GM23338 (cell line): ENCODE measurements at regions not wholly inside any gene's neighbourhood (a gene's known extent, or its start where the extent isn't known, plus 50 kb on each side); places are given as distances from the start of the nearest gene placed in this dataset.

Experiments
- ATAC-seq: fragments of 200-7000 bp; cut with Tn5 transposase; 3 replicates; pipeline ENCODE4 v1.9.1; 2020
- DNase-seq: peaks from one replicate; pipeline ENCODE4 v3.0.0-alpha.2; 2015; ENCODE audit warnings: low spot score
- H2AFZ ChIP-seq: fragments of 200-600 bp; sonication (generic); 2 replicates; pipeline ENCODE4 v1.8.0; 2016; ENCODE audit warnings: antibody characterized with exemption, mild to moderate bottlenecking, moderate library complexity
- H3F3A ChIP-seq: fragments of 200-600 bp; sonication (generic); replicated peaks from 2 replicates; pipeline ENCODE4 v1.8.0; 2017; ENCODE audit warnings: antibody characterized with exemption, mixed run types, low read depth
- H3K27ac ChIP-seq: fragments of 200-600 bp; sonication (generic); 2 replicates; pipeline ENCODE4 v1.6.1; 2016; ENCODE audit warnings: low read depth
- H3K27me3 ChIP-seq: fragments of 200-600 bp; sonication (generic); 2 replicates; pipeline ENCODE4 v1.8.0; 2016; ENCODE audit warnings: mild to moderate bottlenecking, mixed run types, moderate library complexity; ENCODE audit not compliant: insufficient read depth
- H3K36me3 ChIP-seq: fragments of 200-600 bp; sonication (generic); 2 replicates; pipeline ENCODE4 v1.8.0; 2016; ENCODE audit warnings: mild to moderate bottlenecking; ENCODE audit not compliant: insufficient read depth
- H3K4me1 ChIP-seq: fragments of 200-600 bp; sonication (generic); 2 replicates; pipeline ENCODE4 v1.8.0; 2016; ENCODE audit warnings: mild to moderate bottlenecking, moderate library complexity; ENCODE audit not compliant: insufficient read depth
- H3K4me2 ChIP-seq: fragments of 200-600 bp; sonication (generic); 2 replicates; pipeline ENCODE4 v1.7.1; 2017; ENCODE audit warnings: mixed run types
- H3K4me3 ChIP-seq: fragments of 200-600 bp; sonication (generic); 2 replicates; pipeline ENCODE4 v1.6.1; 2016; ENCODE audit warnings: mixed run types
- H3K79me2 ChIP-seq: fragments of 200-600 bp; sonication (generic); replicated peaks from 2 replicates; pipeline ENCODE4 v1.8.0; 2017; ENCODE audit warnings: mild to moderate bottlenecking; ENCODE audit not compliant: insufficient read depth
- H3K9me2 ChIP-seq: fragments of 200-600 bp; sonication (generic); 2 replicates; pipeline ENCODE4 v1.8.0; 2017; ENCODE audit not compliant: insufficient read depth
- H4K20me1 ChIP-seq: fragments of 200-600 bp; sonication (generic); replicated peaks from 2 replicates; pipeline ENCODE4 v1.8.0; 2017; ENCODE audit warnings: mild to moderate bottlenecking; ENCODE audit not compliant: insufficient read depth
- H3K27ac Mint-ChIP-seq: 2 replicates; pipeline ENCODE4 v1.8.0; 2020; ENCODE audit warnings: inconsistent platforms, mild to moderate bottlenecking, moderate library complexity, mixed read lengths
- H3K27me3 Mint-ChIP-seq: 3 replicates; pipeline ENCODE4 v1.8.0; 2022; ENCODE audit warnings: low read depth, mild to moderate bottlenecking, moderate library complexity, mixed read lengths, inconsistent platforms; ENCODE audit not compliant: insufficient read depth, poor library complexity
- H3K36me3 Mint-ChIP-seq: 3 replicates; pipeline ENCODE4 v1.8.0; 2021; ENCODE audit warnings: low read depth, mild to moderate bottlenecking, inconsistent platforms, moderate library complexity, mixed read lengths
- H3K4me1 Mint-ChIP-seq: 3 replicates; pipeline ENCODE4 v1.8.0; 2020; ENCODE audit warnings: mild to moderate bottlenecking, inconsistent platforms, mixed read lengths
- H3K4me3 Mint-ChIP-seq: 3 replicates; pipeline ENCODE4 v1.8.0; 2021; ENCODE audit warnings: moderate library complexity, mild to moderate bottlenecking, inconsistent platforms, mixed read lengths
- H3K9me3 Mint-ChIP-seq: 3 replicates; pipeline ENCODE4 v1.8.0; 2020; ENCODE audit warnings: moderate library complexity, mild to moderate bottlenecking, inconsistent platforms, mixed read lengths
- EZH2phosphoT487 ChIP-seq: fragments of 200-600 bp; sonication (generic); IDR thresholded peaks from one replicate; pipeline ENCODE4 v1.8.1; 2018; ENCODE audit warnings: antibody characterized with exemption; ENCODE audit not compliant: unreplicated experiment
- JUNB ChIP-seq: IDR thresholded peaks from one replicate; pipeline ENCODE4 v1.6.1; 2016; ENCODE audit warnings: antibody characterized with exemption; ENCODE audit not compliant: unreplicated experiment
- NANOG ChIP-seq: IDR thresholded peaks from 2 replicates; pipeline ENCODE4 v1.6.1; 2016; ENCODE audit warnings: antibody characterized with exemption, borderline replicate concordance
- POLR2AphosphoS5 ChIP-seq: IDR thresholded peaks from 2 replicates; pipeline ENCODE4 v1.6.1; 2016; ENCODE audit warnings: antibody characterized with exemption, low read depth
- ZNF114 ChIP-seq: fragments of 250-450 bp; sonication (Bioruptor Pico); IDR thresholded peaks from 2 replicates; pipeline ENCODE4 v1.5.0; 2020; ENCODE audit warnings: mild to moderate bottlenecking, moderate library complexity
- TF ChIP-seq, protein P1 (sequence below): fragments of 250-450 bp; sonication (Bioruptor Pico); IDR thresholded peaks from 2 replicates; pipeline ENCODE4 v1.5.0; 2020; ENCODE audit warnings: mild to moderate bottlenecking, moderate library complexity
- TF ChIP-seq, protein P2 (sequence below), 2 experiments: fragments of 200-600 bp in 1 of 2; sonication (generic) in 1 of 2; conservative IDR thresholded peaks; 2 replicates each; pipeline versions ENCODE4 v1.5.1 to v1.6.1; 2016 to 2017; ENCODE audit warnings: antibody characterized with exemption in 2 of 2, low read depth in 2 of 2, mild to moderate bottlenecking in 2 of 2, moderate library complexity in 1 of 2

DNA sequence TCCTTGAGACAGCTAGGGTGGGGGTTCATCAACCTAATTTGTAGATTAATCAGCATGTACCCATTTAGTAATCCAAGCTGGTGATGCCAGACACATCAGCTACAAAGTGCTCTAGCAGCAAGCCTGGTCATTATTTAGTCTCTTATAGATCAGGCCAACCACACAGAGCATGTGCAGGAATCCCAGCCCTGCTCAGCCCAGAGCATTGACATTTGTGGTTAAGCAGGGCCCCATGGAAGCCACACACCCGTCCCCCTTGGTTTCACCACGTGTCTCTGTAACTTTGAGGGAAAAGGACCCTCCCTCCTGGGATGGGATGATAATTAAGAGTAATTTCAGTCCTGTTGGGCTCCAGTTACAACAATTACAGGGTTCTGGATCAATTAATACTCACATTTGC lies 268.8 kb upstream of the RPL38 start:
- Histone ChIP-seq H3K9me2 (peaks cover 13% of the 10 kb centered on the region; the same call in 1 of the 2 replicates), H3K27ac (no peak overlapping the region), H2AFZ (no peak overlapping the region), H3K4me2 (no peak overlapping the region), H3F3A (no peaks in the 10 kb centered on the region), H3K4me1 (peaks cover 4% of the 10 kb centered on the region; the same call in 1 of the 2 replicates), H3K36me3 (no peaks in the 10 kb centered on the region), H4K20me1 (no peaks in the 10 kb centered on the region), H3K4me3 (no peak overlapping the region), H3K79me2 (no peaks in the 10 kb centered on the region), H3K27me3 (no peaks in the 10 kb centered on the region)
- Mint-ChIP-seq H3K4me3 (no peak overlapping the region), H3K9me3 (no peaks in the 10 kb centered on the region), H3K27me3 (peaks cover 5% of the 10 kb centered on the region), H3K27ac (no peak overlapping the region), H3K36me3 (no peaks in the 10 kb centered on the region), H3K4me1 (peaks cover 6% of the 10 kb centered on the region)
- ATAC-seq (no peak), DNase-seq (no peak)
- TF ChIP-seq JUNB (no peak), POLR2AphosphoS5 (no peak), EZH2phosphoT487 (no peak), ZNF114 (no peak), NANOG (no peak)
- TF ChIP-seq, protein P1, sequence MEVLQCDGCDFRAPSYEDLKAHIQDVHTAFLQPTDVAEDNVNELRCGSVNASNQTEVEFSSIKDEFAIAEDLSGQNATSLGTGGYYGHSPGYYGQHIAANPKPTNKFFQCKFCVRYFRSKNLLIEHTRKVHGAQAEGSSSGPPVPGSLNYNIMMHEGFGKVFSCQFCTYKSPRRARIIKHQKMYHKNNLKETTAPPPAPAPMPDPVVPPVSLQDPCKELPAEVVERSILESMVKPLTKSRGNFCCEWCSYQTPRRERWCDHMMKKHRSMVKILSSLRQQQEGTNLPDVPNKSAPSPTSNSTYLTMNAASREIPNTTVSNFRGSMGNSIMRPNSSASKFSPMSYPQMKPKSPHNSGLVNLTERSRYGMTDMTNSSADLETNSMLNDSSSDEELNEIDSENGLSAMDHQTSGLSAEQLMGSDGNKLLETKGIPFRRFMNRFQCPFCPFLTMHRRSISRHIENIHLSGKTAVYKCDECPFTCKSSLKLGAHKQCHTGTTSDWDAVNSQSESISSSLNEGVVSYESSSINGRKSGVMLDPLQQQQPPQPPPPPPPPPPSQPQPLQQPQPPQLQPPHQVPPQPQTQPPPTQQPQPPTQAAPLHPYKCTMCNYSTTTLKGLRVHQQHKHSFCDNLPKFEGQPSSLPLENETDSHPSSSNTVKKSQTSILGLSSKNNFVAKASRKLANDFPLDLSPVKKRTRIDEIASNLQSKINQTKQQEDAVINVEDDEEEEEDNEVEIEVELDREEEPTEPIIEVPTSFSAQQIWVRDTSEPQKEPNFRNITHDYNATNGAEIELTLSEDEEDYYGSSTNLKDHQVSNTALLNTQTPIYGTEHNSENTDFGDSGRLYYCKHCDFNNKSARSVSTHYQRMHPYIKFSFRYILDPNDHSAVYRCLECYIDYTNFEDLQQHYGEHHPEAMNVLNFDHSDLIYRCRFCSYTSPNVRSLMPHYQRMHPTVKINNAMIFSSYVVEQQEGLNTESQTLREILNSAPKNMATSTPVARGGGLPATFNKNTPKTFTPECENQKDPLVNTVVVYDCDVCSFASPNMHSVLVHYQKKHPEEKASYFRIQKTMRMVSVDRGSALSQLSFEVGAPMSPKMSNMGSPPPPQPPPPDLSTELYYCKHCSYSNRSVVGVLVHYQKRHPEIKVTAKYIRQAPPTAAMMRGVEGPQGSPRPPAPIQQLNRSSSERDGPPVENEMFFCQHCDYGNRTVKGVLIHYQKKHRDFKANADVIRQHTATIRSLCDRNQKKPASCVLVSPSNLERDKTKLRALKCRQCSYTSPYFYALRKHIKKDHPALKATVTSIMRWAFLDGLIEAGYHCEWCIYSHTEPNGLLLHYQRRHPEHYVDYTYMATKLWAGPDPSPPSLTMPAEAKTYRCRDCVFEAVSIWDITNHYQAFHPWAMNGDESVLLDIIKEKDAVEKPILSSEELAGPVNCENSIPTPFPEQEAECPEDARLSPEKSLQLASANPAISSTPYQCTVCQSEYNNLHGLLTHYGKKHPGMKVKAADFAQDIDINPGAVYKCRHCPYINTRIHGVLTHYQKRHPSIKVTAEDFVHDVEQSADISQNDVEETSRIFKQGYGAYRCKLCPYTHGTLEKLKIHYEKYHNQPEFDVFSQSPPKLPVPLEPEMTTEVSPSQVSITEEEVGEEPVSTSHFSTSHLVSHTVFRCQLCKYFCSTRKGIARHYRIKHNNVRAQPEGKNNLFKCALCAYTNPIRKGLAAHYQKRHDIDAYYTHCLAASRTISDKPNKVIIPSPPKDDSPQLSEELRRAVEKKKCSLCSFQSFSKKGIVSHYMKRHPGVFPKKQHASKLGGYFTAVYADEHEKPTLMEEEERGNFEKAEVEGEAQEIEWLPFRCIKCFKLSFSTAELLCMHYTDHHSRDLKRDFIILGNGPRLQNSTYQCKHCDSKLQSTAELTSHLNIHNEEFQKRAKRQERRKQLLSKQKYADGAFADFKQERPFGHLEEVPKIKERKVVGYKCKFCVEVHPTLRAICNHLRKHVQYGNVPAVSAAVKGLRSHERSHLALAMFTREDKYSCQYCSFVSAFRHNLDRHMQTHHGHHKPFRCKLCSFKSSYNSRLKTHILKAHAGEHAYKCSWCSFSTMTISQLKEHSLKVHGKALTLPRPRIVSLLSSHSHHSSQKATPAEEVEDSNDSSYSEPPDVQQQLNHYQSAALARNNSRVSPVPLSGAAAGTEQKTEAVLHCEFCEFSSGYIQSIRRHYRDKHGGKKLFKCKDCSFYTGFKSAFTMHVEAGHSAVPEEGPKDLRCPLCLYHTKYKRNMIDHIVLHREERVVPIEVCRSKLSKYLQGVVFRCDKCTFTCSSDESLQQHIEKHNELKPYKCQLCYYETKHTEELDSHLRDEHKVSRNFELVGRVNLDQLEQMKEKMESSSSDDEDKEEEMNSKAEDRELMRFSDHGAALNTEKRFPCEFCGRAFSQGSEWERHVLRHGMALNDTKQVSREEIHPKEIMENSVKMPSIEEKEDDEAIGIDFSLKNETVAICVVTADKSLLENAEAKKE (CRISPR knock-in tag) = no peak

DNA sequence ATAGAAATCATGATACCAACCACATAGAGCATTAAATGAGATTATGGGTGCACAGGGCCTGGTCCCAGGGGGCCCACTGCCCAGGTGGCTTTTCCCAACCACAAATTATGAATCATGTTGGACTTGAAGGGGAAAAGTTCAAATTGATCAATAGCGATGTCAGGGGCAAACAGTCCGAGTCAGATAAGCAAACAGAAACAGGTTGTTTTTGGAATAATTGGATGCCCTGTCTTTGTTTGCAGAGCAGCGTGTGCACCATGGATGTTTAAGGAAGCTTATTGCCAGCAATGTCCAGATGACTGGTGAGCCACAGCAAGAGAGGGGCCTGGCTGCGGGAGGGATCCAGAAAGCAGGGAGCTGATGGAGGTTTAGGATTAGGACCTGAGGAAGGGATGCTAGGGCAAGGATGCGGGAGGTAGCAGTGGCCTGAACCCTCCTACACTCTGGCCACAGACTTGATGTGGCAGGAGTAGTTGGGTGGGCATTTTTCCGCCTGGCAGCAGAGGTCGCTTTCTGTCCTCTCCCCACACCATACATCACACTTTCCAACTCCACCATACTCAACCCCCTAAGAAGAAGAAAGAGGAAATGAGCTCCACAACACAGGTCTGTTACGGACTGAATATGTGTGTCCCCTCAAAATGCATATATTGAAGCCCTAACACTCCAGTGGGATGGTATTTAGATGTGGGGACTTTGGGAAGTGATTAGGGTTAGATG lies 266.4 kb upstream of the RPL38 start:
- Histone ChIP-seq H3K4me1 (no peaks in the 10 kb centered on the region), H3F3A (no peaks in the 10 kb centered on the region), H3K4me2 (no peak overlapping the region), H4K20me1 (no peaks in the 10 kb centered on the region), H3K36me3 (no peaks in the 10 kb centered on the region), H3K27ac (no peak overlapping the region), H3K27me3 (no peaks in the 10 kb centered on the region), H3K4me3 (no peak overlapping the region), H3K79me2 (no peaks in the 10 kb centered on the region), H2AFZ (no peak overlapping the region), H3K9me2 (peaks cover 13% of the 10 kb centered on the region; the same call in 1 of the 2 replicates)
- no peak overlapping the region for H3K4me3 Mint-ChIP-seq
- H3K27me3 Mint-ChIP-seq = peaks cover 4% of the 10 kb centered on the region
- no peaks in the 10 kb centered on the region for H3K9me3 Mint-ChIP-seq
- no peak for DNase-seq
- no peaks in the 10 kb centered on the region for H3K36me3 Mint-ChIP-seq
- ATAC-seq = no peak
- H3K4me1 Mint-ChIP-seq = peaks cover 2% of the 10 kb centered on the region; the same call in 1 of the 3 replicates
- H3K27ac Mint-ChIP-seq = no peak overlapping the region
- TF ChIP-seq, protein P2, sequence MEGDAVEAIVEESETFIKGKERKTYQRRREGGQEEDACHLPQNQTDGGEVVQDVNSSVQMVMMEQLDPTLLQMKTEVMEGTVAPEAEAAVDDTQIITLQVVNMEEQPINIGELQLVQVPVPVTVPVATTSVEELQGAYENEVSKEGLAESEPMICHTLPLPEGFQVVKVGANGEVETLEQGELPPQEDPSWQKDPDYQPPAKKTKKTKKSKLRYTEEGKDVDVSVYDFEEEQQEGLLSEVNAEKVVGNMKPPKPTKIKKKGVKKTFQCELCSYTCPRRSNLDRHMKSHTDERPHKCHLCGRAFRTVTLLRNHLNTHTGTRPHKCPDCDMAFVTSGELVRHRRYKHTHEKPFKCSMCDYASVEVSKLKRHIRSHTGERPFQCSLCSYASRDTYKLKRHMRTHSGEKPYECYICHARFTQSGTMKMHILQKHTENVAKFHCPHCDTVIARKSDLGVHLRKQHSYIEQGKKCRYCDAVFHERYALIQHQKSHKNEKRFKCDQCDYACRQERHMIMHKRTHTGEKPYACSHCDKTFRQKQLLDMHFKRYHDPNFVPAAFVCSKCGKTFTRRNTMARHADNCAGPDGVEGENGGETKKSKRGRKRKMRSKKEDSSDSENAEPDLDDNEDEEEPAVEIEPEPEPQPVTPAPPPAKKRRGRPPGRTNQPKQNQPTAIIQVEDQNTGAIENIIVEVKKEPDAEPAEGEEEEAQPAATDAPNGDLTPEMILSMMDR (conservative IDR thresholded peaks at IDR 0.05; ENCODE audit: low read depth in 2 of 2) = peak in 1 of 2 experiments; percentile 33; a peak in 2 of 4 replicates
- TF ChIP-seq POLR2AphosphoS5 = no peak
